GM21786 (cell line): ENCODE measurements at regions not wholly inside any gene's neighbourhood (a gene's known extent, or its start where the extent isn't known, plus 50 kb on each side); places are given as distances from the start of the nearest gene placed in this dataset.
"Not testable (repeated sequence)": the region's sequence is repeated elsewhere in the genome, so short reads cannot be mapped to it uniquely, and the experiment has no call there.

Experiments used
- ATAC-seq: cut with Tn5 transposase; IDR thresholded peaks from one replicate; pipeline ENCODE4 v1.9.1; 2021; ENCODE audit not compliant: unreplicated experiment

DNA sequence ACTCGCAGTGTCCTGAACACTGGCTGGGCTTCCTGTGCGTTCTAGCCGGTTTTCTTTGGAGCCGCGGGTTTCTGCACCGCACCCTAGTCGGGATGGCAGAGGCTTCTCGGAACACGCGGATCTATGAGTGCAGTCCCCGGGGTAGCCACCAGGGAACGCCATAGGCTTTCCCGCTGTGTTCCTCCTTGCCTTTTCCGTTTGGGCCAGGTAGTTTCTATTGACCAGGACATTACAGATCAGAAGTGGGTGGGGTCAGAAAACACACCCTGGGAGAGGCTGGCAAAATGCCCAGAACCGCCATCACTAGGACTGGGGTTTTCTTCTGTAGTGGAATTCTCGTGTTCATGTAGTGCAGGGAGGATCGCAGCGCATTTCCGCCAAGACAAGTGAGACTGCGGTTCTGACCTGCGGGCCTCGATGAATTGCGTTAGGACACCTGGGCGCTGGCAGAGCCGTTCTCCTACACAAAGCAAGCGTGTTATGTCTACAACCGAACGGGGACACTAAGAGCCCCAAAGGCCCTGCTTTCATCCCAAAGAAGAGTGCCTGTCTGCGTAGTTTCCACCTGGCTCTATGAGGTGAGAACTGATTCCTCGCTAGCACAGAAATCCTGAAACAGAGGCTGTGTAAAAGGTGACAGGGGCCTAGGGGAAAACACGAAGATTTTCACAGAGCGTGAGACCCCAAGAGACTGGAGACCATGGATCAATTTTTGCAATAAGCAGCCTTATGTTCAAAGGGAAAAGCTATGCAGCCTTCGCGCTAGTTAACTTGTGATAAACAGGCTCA lies 121.5 kb downstream of the PPIAL4G start:
- ATAC-seq: not testable (repeated sequence)

DNA sequence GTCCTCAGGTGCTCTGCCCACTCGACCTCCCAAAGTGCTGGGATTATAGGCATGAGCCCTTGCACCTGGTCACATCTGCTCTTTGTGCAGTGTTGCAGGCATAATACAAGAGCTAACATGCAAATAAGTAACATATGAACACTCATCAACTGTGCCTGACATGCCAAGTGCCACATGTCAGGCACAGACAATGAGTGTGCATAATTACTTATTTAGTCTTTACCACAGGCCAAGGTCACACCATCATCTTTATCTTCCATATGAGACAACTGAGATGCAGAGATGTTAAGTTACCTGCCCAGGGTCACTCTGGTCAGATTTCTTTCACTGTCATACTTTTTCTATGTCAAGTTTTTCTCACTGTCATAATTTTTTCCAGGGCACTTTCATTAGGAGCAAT lies 126.1 kb downstream of the PPIAL4G start:
- no peak for ATAC-seq

DNA sequence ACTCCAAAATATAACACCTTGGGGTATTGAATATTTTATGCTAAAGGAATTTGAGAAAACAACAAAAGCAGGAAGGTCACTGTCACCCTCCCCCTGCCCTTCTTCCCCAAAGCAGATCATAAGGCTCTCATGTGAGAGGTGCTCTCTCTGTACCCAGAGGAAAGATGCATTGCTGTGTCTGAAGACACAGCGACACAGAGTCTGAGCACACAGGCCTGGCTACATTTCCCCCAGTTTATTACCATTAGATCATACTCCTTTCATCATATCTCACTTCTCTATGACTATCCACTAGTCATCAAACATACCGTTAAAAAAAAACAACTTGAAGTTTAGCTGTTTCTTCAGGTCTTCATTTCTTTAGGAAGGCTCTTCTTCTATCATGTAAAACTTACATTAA lies 127.1 kb downstream of the PPIAL4G start:
- ATAC-seq: no peak

DNA sequence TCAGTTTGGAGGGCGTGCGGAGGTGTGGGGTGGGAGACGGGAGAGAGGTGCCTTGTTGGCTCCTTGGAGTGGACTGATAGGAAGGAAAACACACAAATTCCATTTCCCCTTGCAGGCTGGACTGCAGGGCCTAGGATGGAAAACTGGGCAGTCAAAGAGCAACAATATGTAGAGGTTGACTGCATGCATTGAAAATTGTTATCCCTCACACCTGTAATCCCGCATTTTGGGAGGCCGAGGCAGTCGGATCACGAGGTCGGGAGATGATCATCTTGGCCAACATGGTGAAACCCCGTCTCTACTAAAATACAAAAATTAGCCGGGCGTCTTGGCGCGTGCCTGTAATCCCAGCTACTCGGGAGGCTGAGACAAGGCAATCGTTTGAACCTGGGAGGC lies 128.2 kb downstream of the PPIAL4G start:
- ATAC-seq: no peak

DNA sequence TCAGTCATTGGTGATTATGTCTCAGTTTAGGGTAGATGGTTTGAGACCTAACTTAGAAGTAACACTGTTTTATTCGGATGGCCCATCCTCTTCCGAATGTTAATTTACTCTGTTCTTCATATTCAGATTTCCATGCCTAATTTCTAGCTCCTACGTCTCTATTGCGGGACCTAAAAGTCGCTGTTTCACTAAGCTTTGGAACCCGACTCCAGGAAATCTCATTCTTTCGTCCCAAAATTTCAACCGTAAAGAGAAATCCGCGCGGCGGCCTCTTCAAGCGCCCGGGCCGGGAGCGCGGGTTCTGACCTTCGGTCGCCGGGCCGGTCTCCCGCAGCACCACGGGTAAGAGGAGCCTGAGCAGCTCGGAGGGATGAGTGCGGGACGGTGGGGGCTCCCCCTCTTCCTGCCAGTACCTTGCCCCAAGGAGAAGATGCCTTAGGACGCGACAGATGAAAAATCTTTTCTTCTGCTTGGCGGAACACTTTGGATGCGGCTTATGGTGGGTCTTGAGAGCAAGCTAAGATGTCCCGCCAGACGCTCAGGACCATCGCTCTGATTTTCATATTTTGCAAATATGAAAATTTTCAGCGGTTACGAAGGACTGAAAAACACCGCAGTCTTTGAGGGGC lies 128.7 kb downstream of the PPIAL4G start:
- ATAC-seq: no peak

DNA sequence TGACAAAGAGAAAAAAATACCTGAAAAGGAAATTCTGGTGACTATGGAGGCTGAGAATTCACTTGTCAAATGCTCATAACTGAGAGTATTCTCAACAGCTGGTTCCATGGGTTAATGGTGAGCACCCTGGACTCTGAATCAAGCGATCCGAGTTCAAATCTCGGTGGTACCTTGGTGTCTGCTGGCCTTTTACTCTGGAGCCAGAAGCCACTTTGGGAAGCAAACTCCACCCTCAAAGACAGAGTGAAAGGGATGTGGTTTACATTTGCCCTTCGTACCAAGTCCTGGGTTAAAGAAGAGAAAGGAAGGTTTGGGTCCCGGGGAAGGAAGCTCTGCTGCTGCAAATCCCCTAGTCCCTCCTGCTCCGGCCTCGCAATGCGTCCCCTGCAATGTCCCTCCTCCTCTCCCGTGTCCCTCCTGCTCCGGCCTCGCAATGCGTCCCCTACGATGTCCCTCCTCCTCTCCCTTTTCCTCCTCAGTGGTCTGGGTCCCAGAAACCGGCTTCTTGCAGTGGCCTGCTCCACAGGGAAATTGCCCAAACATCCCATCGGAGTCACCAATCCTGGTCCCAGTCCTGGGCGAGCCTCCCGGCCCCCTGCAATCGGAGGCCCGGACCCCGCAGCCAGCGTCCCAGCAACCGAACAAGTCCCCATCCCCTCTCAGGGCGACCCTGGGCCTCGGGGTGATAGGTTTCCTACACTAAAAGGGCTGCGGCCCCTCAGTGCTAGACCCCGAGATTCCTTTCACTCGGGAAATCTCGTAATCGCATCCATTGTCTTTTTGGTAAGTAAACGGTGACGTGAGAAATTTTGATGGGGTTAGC lies 129.4 kb downstream of the PPIAL4G start:
- no peak for ATAC-seq

DNA sequence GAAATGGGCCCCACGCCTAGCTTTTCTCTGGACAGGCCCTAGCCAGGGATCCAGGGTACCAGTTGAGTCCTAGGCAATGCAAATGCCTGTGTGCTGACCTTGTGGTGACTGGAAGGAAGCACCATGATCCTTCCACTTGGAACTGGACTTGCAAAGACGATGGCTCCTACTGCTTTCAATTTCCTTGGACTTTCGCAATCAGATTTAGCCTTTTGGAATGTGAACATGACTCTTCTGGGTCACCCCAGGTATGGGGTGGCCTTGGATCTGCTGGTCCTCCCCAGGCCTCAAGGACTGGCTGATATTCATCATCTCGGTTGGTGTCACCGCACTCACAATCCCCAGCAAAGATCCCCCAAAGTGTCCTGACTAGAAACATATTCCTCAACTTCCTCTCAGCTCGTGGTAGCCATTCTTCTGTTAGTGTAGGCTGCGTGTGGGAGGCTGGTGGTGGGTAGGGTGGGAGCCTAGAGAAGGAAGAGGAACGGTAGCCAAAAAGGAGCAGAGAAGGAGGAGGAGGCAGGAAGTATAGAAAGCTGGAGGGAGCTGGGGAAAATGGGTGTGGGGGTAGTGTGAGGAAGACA lies 130.5 kb downstream of the PPIAL4G start:
- ATAC-seq: no peak

DNA sequence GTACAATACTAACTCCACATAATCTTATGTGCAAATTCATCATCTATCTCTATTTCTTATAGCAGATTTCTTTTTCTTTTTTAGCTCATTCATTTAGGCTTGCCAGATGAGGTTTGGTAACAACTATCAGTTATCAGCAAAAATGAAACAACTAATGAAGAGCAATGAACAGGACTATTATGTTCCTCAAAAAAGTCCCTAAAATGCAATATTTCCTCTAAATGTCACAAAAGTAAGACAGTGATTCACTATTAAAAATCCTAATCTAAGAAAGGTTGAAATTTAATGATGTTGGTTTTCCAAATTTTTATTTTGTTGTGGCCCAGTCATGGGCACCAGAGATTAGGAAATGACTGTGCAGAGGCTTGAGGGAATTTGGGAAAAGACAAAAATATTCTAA lies 135.3 kb downstream of the PPIAL4G start:
- ATAC-seq: no peak

DNA sequence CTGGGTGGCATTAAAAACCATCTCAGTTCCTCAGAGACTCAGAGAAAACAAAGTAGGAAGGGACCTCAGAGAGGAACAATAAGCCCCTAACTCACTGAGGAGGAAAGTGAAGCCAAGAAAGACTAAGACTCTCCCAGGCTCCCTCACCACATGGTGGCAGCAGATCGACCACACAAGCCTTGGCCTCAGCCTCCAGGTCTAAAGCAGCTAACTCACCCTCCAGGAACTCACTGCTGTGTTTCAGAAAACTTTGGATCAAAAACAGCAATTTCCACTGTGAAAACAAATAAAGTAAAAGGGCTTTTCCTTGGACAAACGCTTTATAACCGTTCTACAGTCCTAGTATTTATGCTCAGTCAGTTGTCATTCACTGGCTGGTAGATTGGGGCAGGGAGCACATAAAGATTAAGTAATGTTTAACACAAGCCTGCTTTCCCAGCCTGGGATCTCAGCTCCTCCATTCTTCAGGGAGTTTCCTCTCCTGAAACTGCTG lies 137.4 kb downstream of the PPIAL4G start:
- not testable (repeated sequence) for ATAC-seq

DNA sequence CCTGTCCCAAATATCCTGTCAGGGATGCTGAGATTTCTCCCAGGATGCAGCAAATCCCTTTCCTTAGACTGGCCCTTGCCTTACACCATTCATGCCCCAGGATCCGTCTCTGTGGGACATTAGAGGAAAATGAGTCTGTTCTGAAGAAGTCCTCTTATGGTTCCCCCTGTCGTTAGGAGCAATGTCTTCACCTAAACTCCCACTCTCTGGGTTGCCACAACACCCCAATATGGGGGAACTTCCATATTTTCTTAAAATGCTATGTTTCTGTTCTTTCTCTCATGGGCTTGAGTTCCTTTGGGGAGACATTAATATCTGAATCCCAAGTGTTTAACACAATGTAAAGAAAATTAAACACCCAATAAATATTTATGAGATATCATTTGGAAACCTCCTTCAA lies 138.5 kb downstream of the PPIAL4G start:
- ATAC-seq: not testable (repeated sequence)

DNA sequence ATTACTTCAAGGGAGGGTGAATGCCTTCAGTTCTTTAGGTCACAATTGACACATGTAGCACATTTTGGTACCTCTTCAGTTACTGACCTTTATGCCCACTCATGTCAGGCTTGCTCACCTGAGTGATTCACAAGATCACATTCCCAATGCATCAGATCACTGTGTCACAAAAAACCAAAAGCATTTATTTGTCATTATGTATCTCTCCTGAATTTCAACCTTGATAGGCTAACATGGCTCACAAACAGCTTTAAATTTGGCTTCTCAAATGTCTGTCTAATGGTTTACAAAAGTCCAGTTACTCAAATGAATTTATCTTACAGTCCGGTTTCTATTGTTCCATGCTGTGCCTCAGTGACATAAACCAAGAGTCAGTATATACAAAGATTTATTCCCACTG lies 141.4 kb downstream of the PPIAL4G start:
- ATAC-seq: not testable (repeated sequence)

DNA sequence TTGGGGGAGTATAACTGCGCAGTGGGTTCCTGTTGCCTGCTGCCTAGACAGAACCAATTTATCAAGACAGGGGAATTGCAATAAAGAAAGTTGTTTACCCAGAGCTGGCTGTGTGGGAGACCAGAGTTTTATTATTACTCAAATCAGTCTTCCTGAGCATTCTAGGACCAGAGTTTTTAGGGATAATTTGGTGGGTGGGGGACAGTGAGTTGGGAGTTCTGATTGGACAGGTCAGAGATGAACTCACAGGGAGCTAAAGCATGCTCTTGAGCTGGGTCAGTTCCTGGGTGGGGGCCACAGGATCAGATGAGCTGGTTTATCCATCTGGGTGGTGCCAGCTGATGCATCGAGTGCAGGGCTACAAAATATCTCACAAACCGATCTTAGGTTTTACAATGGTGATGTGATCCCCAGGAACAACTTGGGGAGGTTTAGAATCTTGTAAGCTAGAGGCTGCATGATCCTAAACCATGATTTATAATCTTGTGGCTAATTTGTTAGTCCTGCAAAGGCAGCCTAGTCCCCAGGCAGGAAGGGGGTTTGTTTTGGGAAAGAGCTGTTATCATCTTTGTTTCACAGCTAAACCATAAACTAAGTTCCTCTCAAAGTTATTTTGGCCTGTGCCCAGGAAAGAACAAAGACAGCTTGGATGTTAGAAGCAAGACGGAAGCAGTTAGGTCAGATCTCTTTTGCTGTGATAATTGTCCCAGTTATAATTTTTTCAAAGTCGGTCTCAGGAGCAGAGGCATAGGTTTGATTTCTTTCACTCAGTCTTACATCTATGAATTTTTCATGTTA lies 146.8 kb downstream of the PPIAL4G start:
- not testable (repeated sequence) for ATAC-seq

DNA sequence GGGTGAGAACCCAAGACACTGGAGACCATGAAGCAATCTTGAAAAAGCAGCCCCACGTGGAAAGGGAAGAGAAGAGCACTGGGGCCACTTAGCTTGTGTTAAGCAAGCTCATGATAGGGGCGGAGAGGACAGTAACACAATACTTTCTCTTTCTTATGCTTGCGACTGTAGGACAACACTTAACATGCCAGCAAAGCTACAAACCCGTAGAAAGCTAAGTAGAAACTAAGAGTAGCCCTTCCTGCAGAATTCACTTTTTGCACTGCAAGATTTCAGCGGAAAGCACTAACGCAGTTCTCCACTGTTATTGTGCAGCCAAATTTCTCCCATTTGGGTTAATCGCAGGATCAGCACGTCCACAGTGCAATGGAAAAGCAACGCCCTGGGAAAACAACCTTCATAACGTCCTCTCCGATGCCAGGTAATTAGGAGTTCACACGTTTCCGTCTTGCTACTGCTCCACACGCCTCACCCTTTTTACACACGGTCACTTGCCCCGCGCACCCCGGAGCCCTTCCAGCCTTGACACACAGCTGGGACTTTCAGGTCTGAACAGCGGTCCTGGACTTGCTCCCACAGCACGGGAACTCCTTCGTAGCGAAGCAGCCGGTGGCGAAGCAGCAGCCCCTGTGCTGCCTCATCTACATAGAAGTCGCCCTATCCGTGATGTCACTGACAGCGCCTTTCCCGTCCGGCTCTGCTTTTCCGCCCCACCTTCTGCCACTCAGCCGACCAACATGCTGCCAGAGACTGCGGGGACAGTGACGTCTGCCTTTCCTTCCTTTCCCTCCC lies 148.6 kb downstream of the PPIAL4G start:
- ATAC-seq: peak; percentile 75

DNA sequence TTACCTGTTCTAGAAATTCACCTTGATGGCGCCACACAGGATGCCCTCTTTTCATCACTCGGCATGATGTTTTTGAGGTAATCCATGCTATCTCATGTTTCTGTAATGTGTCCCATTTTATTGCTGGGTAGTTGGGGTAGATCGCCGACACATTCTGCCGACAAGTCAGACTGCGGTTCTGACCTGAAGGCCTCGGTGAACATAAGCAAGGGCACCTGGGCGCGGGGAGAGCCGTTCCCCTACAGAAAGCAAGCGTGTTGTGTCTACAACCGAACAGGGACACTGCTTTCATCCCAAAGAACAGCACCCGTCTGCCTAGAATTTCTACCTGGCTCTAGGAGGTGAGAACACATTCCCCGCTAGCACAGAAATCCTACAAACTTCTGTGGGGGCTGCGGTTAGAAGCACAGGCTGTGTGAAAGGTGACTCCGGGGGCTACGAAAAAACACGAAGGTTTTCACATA lies 149.2 kb downstream of the PPIAL4G start:
- no peak for ATAC-seq

DNA sequence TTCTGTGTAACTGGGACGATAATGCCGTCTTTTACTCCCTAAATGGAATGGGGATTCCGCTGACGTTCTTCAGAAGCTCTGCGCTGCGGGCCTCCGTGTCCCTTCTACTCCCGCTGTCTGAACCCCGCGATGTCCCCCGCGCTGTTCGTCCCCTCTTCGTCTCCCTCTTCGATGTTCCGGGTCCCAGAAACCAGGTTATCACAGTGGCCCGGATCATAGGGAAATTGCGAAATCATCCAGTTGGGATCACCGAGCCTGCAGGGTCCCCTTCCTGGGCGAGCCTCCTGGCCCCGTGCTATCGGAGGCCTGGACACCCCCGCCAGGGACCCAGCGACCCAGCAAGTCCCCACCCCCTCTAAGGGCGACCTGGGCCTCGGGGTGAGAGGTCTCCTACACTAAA lies 154.2 kb downstream of the PPIAL4G start:
- no peak for ATAC-seq

DNA sequence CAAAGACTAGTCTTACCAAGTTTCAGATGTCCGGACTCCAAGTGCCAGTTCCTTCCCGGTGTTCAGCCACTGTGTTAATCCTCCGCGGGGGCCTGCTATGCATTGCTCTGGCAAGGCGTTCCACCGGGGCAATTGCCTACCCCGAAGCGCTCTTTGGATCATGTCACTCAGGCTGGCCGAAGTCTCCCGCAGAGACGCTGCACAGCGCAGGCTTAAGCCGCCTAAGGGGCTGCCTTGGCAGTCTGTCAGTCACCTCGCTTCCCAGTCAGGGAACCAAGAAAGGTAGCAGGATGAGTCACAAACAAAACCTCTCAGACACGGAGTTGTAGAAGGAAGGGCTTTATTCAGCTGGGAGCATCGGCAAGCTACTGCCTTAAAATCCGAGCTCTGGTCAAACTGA lies 158.1 kb downstream of the PPIAL4G start:
- ATAC-seq: not testable (repeated sequence)

DNA sequence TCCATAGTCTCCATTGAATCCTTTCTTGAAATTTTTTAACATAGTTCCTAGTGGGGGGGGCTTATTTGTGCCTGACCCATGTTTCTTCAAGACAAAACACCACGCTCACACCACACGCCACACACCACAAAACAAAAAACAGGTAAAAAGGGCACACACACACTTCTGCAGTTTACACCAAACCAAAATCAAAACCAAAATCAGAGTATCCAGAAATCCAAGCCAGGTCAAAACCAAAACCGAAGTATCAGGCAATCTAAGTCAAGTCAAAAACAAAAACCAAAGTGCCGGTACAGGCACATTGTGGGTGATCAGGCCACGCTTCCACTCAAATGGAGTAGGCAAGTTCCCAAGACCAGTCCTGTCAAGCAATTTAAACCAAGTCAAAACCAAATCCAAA lies 158.6 kb downstream of the PPIAL4G start:
- ATAC-seq: not testable (repeated sequence)

DNA sequence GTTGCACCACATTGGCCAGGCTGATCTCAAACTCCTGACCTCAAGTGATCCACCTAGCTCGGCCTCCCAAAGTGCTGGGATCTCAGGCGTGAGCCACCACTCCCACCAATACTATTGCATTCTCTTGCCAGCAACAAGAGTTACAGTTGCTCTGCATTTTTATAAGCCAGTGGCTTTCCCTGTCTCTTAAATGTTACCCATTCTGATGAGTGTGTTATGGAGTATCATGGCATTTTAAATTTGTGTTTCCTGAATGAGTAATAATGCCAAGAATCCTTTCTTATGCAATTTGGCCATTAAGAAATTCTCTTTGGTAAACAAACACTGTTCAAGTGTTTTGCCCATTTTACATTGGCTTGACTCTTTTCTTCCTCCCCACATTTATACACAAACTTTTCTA lies 163.0 kb downstream of the PPIAL4G start:
- not testable (repeated sequence) for ATAC-seq

DNA sequence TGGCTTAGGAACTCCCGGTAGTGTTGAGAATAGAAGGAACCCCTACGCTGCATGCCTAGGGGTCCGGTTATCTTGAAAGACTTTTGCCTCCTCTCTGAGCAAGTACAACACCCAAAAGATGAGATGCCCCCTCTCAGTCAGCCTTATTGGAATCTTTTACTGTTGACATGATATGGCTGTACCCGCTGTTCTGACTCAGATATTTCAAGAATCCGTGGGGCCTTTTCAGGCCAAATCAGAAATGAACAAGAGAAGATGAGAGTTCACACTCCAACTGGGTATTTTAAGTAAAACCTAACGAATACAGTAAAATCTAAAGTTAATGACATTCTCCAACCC lies 164.2 kb downstream of the PPIAL4G start:
- no peak for ATAC-seq
